B cell (primary cell): ENCODE measurements at regions not wholly inside any gene's neighbourhood (a gene's known extent, or its start where the extent isn't known, plus 50 kb on each side); places are given as distances from the start of the nearest gene placed in this dataset.

Experiments
- ATAC-seq: fragments of 200-7000 bp; cut with Tn5 transposase; one replicate; pipeline ENCODE4 v1.10.0; 2021; ENCODE audit warnings: low read depth, mild to moderate bottlenecking, moderate number of reproducible peaks, moderate library complexity
- CTCF ChIA-PET: fragments of 350-600 bp; sonication (Branson Sonifier 250); formaldehyde crosslinking; loops from one replicate; lab custom pipeline; 2021; ENCODE audit warnings: antibody characterized with exemption, inconsistent platforms; lab: Charles Lee
- POLR2A ChIA-PET: fragments of 350-600 bp; sonication (Branson Sonifier 250); formaldehyde crosslinking; loops from one replicate; lab custom pipeline; 2021; ENCODE audit warnings: antibody characterized with exemption; lab: Charles Lee
- DNase-seq: peaks from one replicate; pipeline ENCODE4 v3.0.0; 2013
- H2AFZ ChIP-seq: 2 replicates; pipeline ENCODE4 v1.6.1; 2012; ENCODE audit warnings: mild to moderate bottlenecking, low read depth, low read length; ENCODE audit not compliant: insufficient read depth, poor library complexity, severe bottlenecking
- H3K27ac ChIP-seq, 2 donors: 1 replicate in 1 of 2; 2 replicates in 1 of 2; pipeline ENCODE4 v1.5.1; 2012 to 2013; ENCODE audit warnings: low read length in 2 of 2, mild to moderate bottlenecking in 2 of 2, moderate library complexity in 1 of 2
- H3K27me3 ChIP-seq, 4 experiments: fragments of 200-600 bp in 1 of 4; sonication (generic) in 1 of 4; replicated peaks in 1 of 4; 1 replicate in 2 of 4; 2 replicates in 2 of 4; pipeline versions ENCODE4 v1.6.1 to v1.7.0; 2013 to 2016; ENCODE audit warnings: low read length in 3 of 4, mild to moderate bottlenecking in 2 of 4, mixed read lengths in 1 of 4, moderate library complexity in 1 of 4; ENCODE audit not compliant: insufficient read depth in 4 of 4, control insufficient read depth in 3 of 4; ENCODE audit errors: control extremely low read depth in 1 of 4
- H3K36me3 ChIP-seq, 2 experiments: replicated peaks in 1 of 2; 1 replicate in 1 of 2; 2 replicates in 1 of 2; pipeline versions ENCODE4 v1.6.1 to v1.7.1; 2013; ENCODE audit warnings: low read length in 1 of 2; ENCODE audit not compliant: insufficient read depth in 2 of 2, control insufficient read depth in 1 of 2; ENCODE audit errors: control extremely low read depth in 1 of 2, extremely low read depth in 1 of 2
- H3K4me1 ChIP-seq, 2 donors: fragments of 200-600 bp in 1 of 2; sonication (generic) in 1 of 2; 1 replicate in 1 of 2; 2 replicates in 1 of 2; pipeline versions ENCODE4 v1.5.1 to v1.6.1; 2013 to 2017; ENCODE audit warnings: low read length in 2 of 2; ENCODE audit not compliant: control insufficient read depth in 2 of 2, insufficient read depth in 2 of 2
- H3K4me2 ChIP-seq: replicated peaks from 2 replicates; pipeline ENCODE3; 2012; ENCODE audit warnings: mild to moderate bottlenecking, low read depth, low read length; ENCODE audit not compliant: poor library complexity, severe bottlenecking
- H3K4me3 ChIP-seq, 5 experiments: fragments of 200-600 bp in 1 of 5; sonication (generic) in 1 of 5; 1 replicate in 3 of 5; 2 replicates in 2 of 5; pipeline versions ENCODE4 v1.5.1 to v1.7.0; 2011 to 2016; ENCODE audit warnings: low read length in 4 of 5, mild to moderate bottlenecking in 4 of 5, low read depth in 2 of 5, control low read depth in 1 of 5, moderate library complexity in 1 of 5; ENCODE audit not compliant: insufficient read depth in 1 of 5; ENCODE audit errors: control extremely low read depth in 1 of 5, extremely low read depth in 1 of 5
- H3K79me2 ChIP-seq: fragments of 200-600 bp; sonication (generic); one replicate; pipeline ENCODE4 v1.6.0; 2016; ENCODE audit warnings: low read length; ENCODE audit not compliant: control insufficient read depth, insufficient read depth
- H3K9ac ChIP-seq: fragments of 200-600 bp; sonication (generic); 2 replicates; pipeline ENCODE4 v1.6.1; 2017; ENCODE audit warnings: mild to moderate bottlenecking, low read length, moderate library complexity
- H3K9me3 ChIP-seq, 3 donors: one replicate each; pipeline versions ENCODE4 v1.6.1 to v1.7.1; 2013; ENCODE audit warnings: low read length in 2 of 3; ENCODE audit not compliant: control insufficient read depth in 2 of 3, insufficient read depth in 1 of 3; ENCODE audit errors: control extremely low read depth in 1 of 3
- H4K20me1 ChIP-seq: 2 replicates; pipeline ENCODE4 v1.6.0; 2012; ENCODE audit warnings: mild to moderate bottlenecking, low read length; ENCODE audit not compliant: insufficient read depth, control insufficient read depth, poor library complexity, severe bottlenecking
- H3K27ac Mint-ChIP-seq: one replicate; pipeline ENCODE4 v1.8.0; 2021; ENCODE audit warnings: mixed read lengths
- H3K27me3 Mint-ChIP-seq: one replicate; pipeline ENCODE4 v1.8.0; 2021; ENCODE audit warnings: mixed read lengths
- H3K4me1 Mint-ChIP-seq: one replicate; pipeline ENCODE4 v1.8.0; 2021; ENCODE audit warnings: mixed read lengths
- H3K4me3 Mint-ChIP-seq: one replicate; pipeline ENCODE4 v1.8.0; 2021; ENCODE audit warnings: mixed read lengths
- H3K9me3 Mint-ChIP-seq: one replicate; pipeline ENCODE4 v1.8.0; 2022; ENCODE audit warnings: mixed read lengths; ENCODE audit not compliant: insufficient read depth
- EZH2 ChIP-seq: IDR thresholded peaks from 2 replicates; pipeline ENCODE4 v1.6.1; 2012; ENCODE audit warnings: borderline replicate concordance, low read depth, mild to moderate bottlenecking, moderate library complexity, low read length; ENCODE audit not compliant: insufficient read depth, poor library complexity, severe bottlenecking
- WGBS: methylation state at CpG from one replicate; pipeline ENCODE4 v1.1.5; 2013; ENCODE audit warnings: missing lambda C conversion rate; ENCODE audit not compliant: insufficient coverage; 5-methylcytosine and 5-hydroxymethylcytosine counted together
- intact Hi-C: fragments of 100-400 bp; cut with micrococcal nuclease; formaldehyde crosslinking; loops from one replicate; pipeline ENCODE4 v1.10.0; 2022
- TF ChIP-seq, protein P1 (sequence below): fragments of 200-600 bp; IDR thresholded peaks from one replicate; pipeline ENCODE4 v1.8.0; 2022; ENCODE audit warnings: antibody characterized with exemption, mild to moderate bottlenecking

DNA sequence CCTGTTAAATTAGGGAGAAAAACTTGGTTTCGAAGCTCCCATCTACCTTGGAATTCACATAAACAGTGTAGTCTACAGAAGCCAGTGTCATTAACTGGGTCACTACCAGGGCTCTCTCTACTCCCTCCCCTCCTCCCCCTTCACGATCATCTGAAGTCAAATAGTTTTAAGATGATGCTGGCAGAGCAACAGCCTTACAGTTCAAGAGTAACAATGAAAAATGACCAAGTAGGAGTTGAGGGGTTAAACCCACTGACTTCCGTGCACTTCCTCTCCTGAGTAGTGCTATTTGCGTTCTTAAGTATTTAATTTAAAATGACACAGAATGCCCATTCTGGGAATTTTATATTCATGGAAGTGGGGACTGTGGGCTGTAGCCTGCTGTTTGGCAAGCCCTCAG is 236.9 kb downstream of the SIPA1L2 start:
- intact Hi-C loops, result no loop called here
- WGBS, result no CpG with 5 or more reads among the region's 4 CpGs

DNA sequence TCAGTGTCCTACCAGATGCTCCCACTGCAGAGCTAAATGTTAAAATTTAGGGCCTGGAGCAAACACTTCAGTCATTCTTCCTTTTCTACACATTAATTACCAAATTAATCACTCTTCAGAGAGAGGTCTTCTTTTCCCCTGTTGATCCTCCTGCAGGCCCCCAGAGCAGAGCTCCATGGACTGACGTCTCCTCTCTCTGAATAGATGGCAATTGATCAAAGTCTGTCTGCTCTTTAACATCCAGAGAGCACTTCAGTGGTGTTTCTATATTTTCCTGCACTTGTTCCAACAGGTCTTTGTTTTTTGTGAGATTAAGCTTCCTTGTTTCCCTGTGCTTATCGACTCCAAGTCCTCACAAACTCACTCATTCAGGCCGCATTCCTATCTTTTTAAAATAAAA is 239.3 kb downstream of the SIPA1L2 start:
- Mint-ChIP-seq H3K27me3 (no peaks in the 10 kb centered on the region), H3K27ac (no peak overlapping the region), H3K9me3 (no peaks in the 10 kb centered on the region), H3K4me3 (no peak overlapping the region), H3K4me1 (no peaks in the 10 kb centered on the region)
- H2AFZ ChIP-seq, result no peak overlapping the region
- intact Hi-C loops, result no loop called here
- no peaks in the 10 kb centered on the region for H3K9me3 ChIP-seq
- no peaks in the 10 kb centered on the region for H4K20me1 ChIP-seq
- DNase-seq, result no peak
- no peak overlapping the region for H3K27ac ChIP-seq
- H3K4me3 ChIP-seq, result no peak overlapping the region
- no peaks in the 10 kb centered on the region for H3K79me2 ChIP-seq
- ChIA-PET POLR2A (no interaction called here), CTCF (no interaction called here)
- TF ChIP-seq EZH2, result no peak
- TF ChIP-seq, protein P1, sequence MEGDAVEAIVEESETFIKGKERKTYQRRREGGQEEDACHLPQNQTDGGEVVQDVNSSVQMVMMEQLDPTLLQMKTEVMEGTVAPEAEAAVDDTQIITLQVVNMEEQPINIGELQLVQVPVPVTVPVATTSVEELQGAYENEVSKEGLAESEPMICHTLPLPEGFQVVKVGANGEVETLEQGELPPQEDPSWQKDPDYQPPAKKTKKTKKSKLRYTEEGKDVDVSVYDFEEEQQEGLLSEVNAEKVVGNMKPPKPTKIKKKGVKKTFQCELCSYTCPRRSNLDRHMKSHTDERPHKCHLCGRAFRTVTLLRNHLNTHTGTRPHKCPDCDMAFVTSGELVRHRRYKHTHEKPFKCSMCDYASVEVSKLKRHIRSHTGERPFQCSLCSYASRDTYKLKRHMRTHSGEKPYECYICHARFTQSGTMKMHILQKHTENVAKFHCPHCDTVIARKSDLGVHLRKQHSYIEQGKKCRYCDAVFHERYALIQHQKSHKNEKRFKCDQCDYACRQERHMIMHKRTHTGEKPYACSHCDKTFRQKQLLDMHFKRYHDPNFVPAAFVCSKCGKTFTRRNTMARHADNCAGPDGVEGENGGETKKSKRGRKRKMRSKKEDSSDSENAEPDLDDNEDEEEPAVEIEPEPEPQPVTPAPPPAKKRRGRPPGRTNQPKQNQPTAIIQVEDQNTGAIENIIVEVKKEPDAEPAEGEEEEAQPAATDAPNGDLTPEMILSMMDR, result no peak
- H3K27me3 ChIP-seq, result no peaks in the 10 kb centered on the region
- no peaks in the 10 kb centered on the region for H3K4me1 ChIP-seq
- H3K4me2 ChIP-seq, result no peak overlapping the region
- no peaks in the 10 kb centered on the region for H3K36me3 ChIP-seq
- ATAC-seq, result no peak
- no peak overlapping the region for H3K9ac ChIP-seq
- 100% methylated on average over 1 of the region's 3 CpGs for WGBS

More for the DNA sequence above, 236.9 kb downstream of the SIPA1L2 start:
- no peak overlapping the region for H3K4me3 ChIP-seq
- H3K4me1 ChIP-seq, result no peaks in the 10 kb centered on the region
- TF ChIP-seq, protein P1, result no peak
- TF ChIP-seq EZH2, result no peak
- peaks cover 4% of the 10 kb centered on the region for H3K27me3 Mint-ChIP-seq
- H2AFZ ChIP-seq, result no peak overlapping the region
- no peaks in the 10 kb centered on the region for H3K36me3 ChIP-seq
- H3K9me3 ChIP-seq, result no peaks in the 10 kb centered on the region
- H3K9me3 Mint-ChIP-seq, result no peaks in the 10 kb centered on the region
- no peak overlapping the region for H3K9ac ChIP-seq
- H3K79me2 ChIP-seq, result no peaks in the 10 kb centered on the region
- H4K20me1 ChIP-seq, result no peaks in the 10 kb centered on the region
- no peak overlapping the region for H3K4me3 Mint-ChIP-seq
- H3K4me2 ChIP-seq, result no peak overlapping the region
- ATAC-seq (no peak), DNase-seq (no peak)
- H3K4me1 Mint-ChIP-seq, result no peaks in the 10 kb centered on the region
- no peaks in the 10 kb centered on the region for H3K27me3 ChIP-seq
- H3K27ac ChIP-seq, result no peak overlapping the region
- CTCF ChIA-PET, result no interaction called here
- H3K27ac Mint-ChIP-seq, result no peak overlapping the region
- POLR2A ChIA-PET, result no interaction called here
